ENCODE measurements at regions not wholly inside any gene's neighbourhood (a gene's known extent, or its start where the extent isn't known, plus 50 kb on each side); places are given as distances from the start of the nearest gene placed in this dataset.

GRCh38 chr1:99573431-99574217 lies 72.3 kb upstream of the PALMD start:
- no peak for DNase-seq

- no peak for DNase-seq
These were observed 68.6 kb upstream of the PALMD start for GRCh38 chr1:99577313-99577712.

GRCh38 chr1:99579691-99580172 lies 66.2 kb upstream of the PALMD start:
- no peak for DNase-seq

GRCh38 chr1:99580451-99580850 lies 65.5 kb upstream of the PALMD start:
- DNase-seq = no peak

GRCh38 chr1:99587008-99587407 lies 58.9 kb upstream of the PALMD start:
- no peak for DNase-seq

- no peak for DNase-seq
These were observed 56.7 kb upstream of the PALMD start for GRCh38 chr1:99589186-99589636.

- peak; percentile 16 for DNase-seq
These were observed 55.2 kb upstream of the PALMD start for GRCh38 chr1:99590578-99591209.

GRCh38 chr1:99591886-99592285 lies 54.0 kb upstream of the PALMD start:
- no peak for DNase-seq

- DNase-seq = no peak
These were observed 51.7 kb upstream of the PALMD start for GRCh38 chr1:99594205-99594604.

- no peak for DNase-seq
These were observed 50.9 kb upstream of the PALMD start for GRCh38 chr1:99595041-99595440.

GRCh38 chr1:99595441-99595840 lies 50.5 kb upstream of the PALMD start:
- DNase-seq = no peak
